ENCODE measurements at regions not wholly inside any gene's neighbourhood (a gene's known extent, or its start where the extent isn't known, plus 50 kb on each side); places are given as distances from the start of the nearest gene placed in this dataset.
"Not testable (repeated sequence)": the region's sequence is repeated elsewhere in the genome, so short reads cannot be mapped to it uniquely, and the experiment has no call there.

GRCh38 chr4:106525425-106525824, 156.8 kb upstream of the GIMD1 start:
- not testable (repeated sequence) for TF ChIP-seq CTCF, POLR2A (IDR thresholded peaks at IDR 0.05)
